ENCODE measurements at regions not wholly inside any gene's neighbourhood (a gene's known extent, or its start where the extent isn't known, plus 50 kb on each side); places are given as distances from the start of the nearest gene placed in this dataset.

GRCh38 chr14:26319139-26319864 is 278.5 kb downstream of the NOVA1 start:
- Histone ChIP-seq H3K9me3 (no peaks in the 10 kb centered on the region), H3K4me3 (no peak overlapping the region), H3K4me1 (no peaks in the 10 kb centered on the region), H3K27ac (no peak overlapping the region), H3K36me3 (no peaks in the 10 kb centered on the region), H3K27me3 (no peaks in the 10 kb centered on the region)
- intact Hi-C loops (cut with DNase I; ENCODE audit: low total_unique reads), result no loop called here
- TF ChIP-seq CTCF (IDR thresholded peaks at IDR 0.05), result no peak
- no peak for DNase-seq

GRCh38 chr14:26304056-26304455 is 293.8 kb downstream of the NOVA1 start:
- H3K36me3 ChIP-seq, result no peaks in the 10 kb centered on the region
- H3K27me3 ChIP-seq, result no peaks in the 10 kb centered on the region
- H3K4me1 ChIP-seq, result no peaks in the 10 kb centered on the region
- peaks cover 0 to 5% (median 0%) of the 10 kb centered on the region in 3 donors for H3K9me3 ChIP-seq
- intact Hi-C loops (cut with DNase I; ENCODE audit: low total_unique reads), result no loop called here
- no peak for DNase-seq
- H3K4me3 ChIP-seq, result no peak overlapping the region
- TF ChIP-seq CTCF (IDR thresholded peaks at IDR 0.05), result no peak
- H3K27ac ChIP-seq, result no peak overlapping the region

GRCh38 chr14:26293909-26294308 is 303.9 kb downstream of the NOVA1 start:
- Histone ChIP-seq H3K4me1 (no peaks in the 10 kb centered on the region), H3K36me3 (no peaks in the 10 kb centered on the region), H3K4me3 (no peak overlapping the region), H3K27me3 (no peaks in the 10 kb centered on the region), H3K27ac (no peak overlapping the region), H3K9me3 (no peaks in the 10 kb centered on the region)
- intact Hi-C loops (cut with DNase I; ENCODE audit: low total_unique reads), result no loop called here
- DNase-seq, result no peak
- TF ChIP-seq CTCF (IDR thresholded peaks at IDR 0.05), result no peak

- no peak for TF ChIP-seq CTCF (IDR thresholded peaks at IDR 0.05)
- H3K9me3 ChIP-seq, result no peaks in the 10 kb centered on the region
- no peak overlapping the region for H3K27ac ChIP-seq
- intact Hi-C loops (cut with DNase I; ENCODE audit: low total_unique reads), result no loop called here
- no peaks in the 10 kb centered on the region for H3K27me3 ChIP-seq
- H3K36me3 ChIP-seq, result no peaks in the 10 kb centered on the region
- DNase-seq, result no peak
- H3K4me1 ChIP-seq, result peaks cover 0 to 10% (median 0%) of the 10 kb centered on the region in 4 donors
- no peak overlapping the region for H3K4me3 ChIP-seq
Measured at GRCh38 chr14:26289891-26290486, 307.8 kb downstream of the NOVA1 start.

GRCh38 chr14:26286913-26287205 is 311.0 kb downstream of the NOVA1 start:
- intact Hi-C loops (cut with DNase I; ENCODE audit: low total_unique reads), result no loop called here
- no peak for DNase-seq
- peaks cover 0 to 22% (median 4%) of the 10 kb centered on the region in 4 donors for H3K4me1 ChIP-seq

More at GRCh38 chr14:26286913-26287205, 311.0 kb downstream of the NOVA1 start:
- Histone ChIP-seq H3K27me3 (no peaks in the 10 kb centered on the region), H3K27ac (no peak overlapping the region), H3K4me3 (no peak overlapping the region), H3K36me3 (no peaks in the 10 kb centered on the region), H3K9me3 (no peaks in the 10 kb centered on the region)
- TF ChIP-seq CTCF (IDR thresholded peaks at IDR 0.05), result no peak

All from tibial artery (tissue), 4 donors.